Breast epithelium (tissue), 3 donors: ENCODE measurements at regions not wholly inside any gene's neighbourhood (a gene's known extent, or its start where the extent isn't known, plus 50 kb on each side); places are given as distances from the start of the nearest gene placed in this dataset.

ENCODE experiments used
- POLR2A ChIP-seq: fragments of 450-650 bp; IDR thresholded peaks from one replicate; pipeline ENCODE4 v1.6.1; 2016; ENCODE audit warnings: antibody characterized with exemption, mild to moderate bottlenecking, moderate library complexity
- POLR2AphosphoS5 ChIP-seq, 3 donors: sonication (generic); formaldehyde crosslinking; IDR thresholded peaks; one replicate each; pipeline ENCODE4 v1.6.1; 2017; ENCODE audit warnings: antibody characterized with exemption in 3 of 3

- TF ChIP-seq POLR2A (no peak), POLR2AphosphoS5 (IDR thresholded peaks at IDR 0.05) (no peak)
These were observed 1058.8 kb downstream of the NLGN4Y start for GRCh38 chrY:15583111-15583510.
